ENCODE measurements at regions not wholly inside any gene's neighbourhood (a gene's known extent, or its start where the extent isn't known, plus 50 kb on each side); places are given as distances from the start of the nearest gene placed in this dataset.

DNA sequence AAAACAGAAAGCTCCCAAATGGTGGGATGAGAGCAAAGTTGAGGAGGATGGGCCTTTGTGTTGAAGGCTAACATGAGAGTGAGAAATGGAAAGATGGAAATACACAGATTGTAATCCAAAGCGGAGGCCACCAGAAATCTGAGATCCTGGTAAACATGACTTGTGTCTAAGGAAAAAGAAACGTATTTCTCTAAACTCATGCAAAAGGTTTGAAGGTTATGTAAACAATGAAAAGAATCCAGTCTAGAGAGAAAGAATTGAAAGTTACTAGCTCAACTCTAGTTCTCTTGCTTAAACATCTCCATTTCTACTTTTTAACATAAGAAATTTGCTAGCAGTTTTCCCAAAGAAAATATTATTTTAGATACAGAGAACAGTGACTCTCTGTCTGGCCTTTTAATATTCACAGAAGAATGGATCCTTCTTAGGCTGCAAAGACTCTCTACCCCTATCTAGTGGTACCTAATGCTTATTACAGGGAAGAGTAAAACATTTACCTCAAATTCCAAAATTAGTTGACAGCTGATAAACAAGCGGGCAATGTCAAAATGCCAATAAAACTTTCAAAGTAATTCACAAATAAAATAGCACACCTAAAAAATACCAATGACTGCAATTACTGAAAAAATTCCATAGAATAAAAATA is 75.8 kb upstream of the SOX5 start:
- H3K27ac ChIP-seq = no peak overlapping the region
- TF ChIP-seq, protein P1, sequence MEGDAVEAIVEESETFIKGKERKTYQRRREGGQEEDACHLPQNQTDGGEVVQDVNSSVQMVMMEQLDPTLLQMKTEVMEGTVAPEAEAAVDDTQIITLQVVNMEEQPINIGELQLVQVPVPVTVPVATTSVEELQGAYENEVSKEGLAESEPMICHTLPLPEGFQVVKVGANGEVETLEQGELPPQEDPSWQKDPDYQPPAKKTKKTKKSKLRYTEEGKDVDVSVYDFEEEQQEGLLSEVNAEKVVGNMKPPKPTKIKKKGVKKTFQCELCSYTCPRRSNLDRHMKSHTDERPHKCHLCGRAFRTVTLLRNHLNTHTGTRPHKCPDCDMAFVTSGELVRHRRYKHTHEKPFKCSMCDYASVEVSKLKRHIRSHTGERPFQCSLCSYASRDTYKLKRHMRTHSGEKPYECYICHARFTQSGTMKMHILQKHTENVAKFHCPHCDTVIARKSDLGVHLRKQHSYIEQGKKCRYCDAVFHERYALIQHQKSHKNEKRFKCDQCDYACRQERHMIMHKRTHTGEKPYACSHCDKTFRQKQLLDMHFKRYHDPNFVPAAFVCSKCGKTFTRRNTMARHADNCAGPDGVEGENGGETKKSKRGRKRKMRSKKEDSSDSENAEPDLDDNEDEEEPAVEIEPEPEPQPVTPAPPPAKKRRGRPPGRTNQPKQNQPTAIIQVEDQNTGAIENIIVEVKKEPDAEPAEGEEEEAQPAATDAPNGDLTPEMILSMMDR (conservative IDR thresholded peaks at IDR 0.05) = peak; percentile 85

DNA sequence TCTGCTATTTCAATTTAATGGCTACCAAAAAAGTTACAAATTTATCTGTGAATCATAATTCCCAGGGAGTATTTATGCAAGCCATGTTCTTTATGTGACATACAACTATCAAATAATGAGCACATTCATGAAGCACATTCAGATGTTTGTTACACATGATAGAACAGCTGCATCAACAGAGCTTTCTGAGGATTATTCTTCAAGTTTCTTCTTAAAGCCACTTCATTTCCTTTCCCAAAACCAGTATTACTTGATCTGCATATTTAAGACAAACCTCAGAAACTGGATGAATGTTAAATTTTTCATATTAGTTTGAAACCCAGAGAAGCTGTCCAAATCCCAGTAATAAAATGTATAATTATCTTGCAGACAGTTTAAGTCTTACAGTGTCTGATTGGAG is 73.6 kb upstream of the SOX5 start:
- no peak overlapping the region for H3K27ac ChIP-seq
- TF ChIP-seq, protein P1 (conservative IDR thresholded peaks at IDR 0.05) = no peak

DNA sequence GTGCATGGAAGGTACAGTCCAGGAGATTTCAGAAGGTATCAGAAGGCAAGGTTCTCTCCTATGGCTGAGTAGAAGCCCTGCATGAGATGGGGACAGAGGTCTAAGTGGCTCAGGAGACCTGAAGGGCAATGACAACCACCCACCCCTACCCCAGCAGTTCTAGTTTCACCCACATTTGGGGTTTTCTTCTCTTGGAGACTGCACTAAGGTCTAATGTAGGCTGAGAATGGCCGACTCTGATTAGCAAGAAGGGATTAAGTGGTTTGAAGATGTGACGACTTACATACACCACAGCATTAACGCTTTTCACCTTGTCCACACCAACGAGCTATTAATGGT is 71.7 kb upstream of the SOX5 start:
- TF ChIP-seq, protein P1 (conservative IDR thresholded peaks at IDR 0.05) = no peak
- no peak overlapping the region for H3K27ac ChIP-seq

DNA sequence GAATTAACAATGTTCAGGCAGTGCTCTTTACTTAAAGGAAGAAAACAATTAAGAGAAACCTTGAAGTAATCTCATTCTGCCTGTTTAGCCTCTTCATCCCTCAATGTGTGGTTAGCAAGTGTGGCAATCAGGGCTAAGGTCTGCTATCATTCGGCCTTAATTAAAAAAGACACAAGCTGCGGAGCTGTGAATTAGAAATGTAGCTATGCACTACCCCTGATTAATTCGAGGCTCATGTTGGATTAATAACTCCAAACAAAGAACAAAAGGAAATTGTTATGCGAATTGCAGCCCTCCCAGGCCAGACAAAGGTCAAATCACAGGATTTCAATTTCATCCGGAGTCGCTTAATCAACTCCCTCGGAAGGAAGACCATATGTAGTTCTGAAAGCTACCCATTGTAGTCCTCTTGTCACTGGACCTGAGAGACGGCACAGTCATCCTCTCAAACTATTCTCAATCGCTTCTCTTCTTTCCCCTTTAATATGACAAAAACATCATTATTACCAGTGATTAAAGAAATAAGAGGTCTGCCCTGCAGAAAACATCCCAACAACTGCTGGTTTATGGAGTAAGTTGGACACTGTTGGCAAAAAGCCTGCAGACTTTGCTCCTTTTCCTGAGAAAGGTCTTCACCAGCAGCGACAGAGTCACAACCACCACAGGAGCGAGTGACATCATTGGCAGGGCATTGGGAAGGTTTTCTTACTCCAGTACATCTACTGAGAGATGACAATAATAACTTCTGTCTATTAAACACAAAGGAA is 71.1 kb upstream of the SOX5 start:
- H3K27ac ChIP-seq = no peak overlapping the region
- TF ChIP-seq, protein P1 (conservative IDR thresholded peaks at IDR 0.05) = no peak

DNA sequence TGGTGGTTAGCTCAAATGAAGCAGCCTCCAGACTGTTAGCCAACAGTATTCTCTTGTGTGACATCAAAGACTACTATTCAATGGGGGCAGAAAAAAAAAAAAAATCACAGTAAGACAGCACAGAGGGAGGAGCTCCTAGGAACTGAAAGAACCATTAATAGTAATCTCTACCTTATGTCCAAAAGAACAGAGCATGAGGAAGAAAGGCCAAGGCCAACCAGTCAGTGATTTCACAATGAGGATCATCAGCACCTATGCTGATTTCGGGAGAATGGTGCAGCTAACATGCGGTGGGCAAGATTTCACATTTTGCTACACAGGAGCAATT is 66.3 kb upstream of the SOX5 start:
- TF ChIP-seq, protein P1 (conservative IDR thresholded peaks at IDR 0.05) = no peak
- no peak overlapping the region for H3K27ac ChIP-seq

DNA sequence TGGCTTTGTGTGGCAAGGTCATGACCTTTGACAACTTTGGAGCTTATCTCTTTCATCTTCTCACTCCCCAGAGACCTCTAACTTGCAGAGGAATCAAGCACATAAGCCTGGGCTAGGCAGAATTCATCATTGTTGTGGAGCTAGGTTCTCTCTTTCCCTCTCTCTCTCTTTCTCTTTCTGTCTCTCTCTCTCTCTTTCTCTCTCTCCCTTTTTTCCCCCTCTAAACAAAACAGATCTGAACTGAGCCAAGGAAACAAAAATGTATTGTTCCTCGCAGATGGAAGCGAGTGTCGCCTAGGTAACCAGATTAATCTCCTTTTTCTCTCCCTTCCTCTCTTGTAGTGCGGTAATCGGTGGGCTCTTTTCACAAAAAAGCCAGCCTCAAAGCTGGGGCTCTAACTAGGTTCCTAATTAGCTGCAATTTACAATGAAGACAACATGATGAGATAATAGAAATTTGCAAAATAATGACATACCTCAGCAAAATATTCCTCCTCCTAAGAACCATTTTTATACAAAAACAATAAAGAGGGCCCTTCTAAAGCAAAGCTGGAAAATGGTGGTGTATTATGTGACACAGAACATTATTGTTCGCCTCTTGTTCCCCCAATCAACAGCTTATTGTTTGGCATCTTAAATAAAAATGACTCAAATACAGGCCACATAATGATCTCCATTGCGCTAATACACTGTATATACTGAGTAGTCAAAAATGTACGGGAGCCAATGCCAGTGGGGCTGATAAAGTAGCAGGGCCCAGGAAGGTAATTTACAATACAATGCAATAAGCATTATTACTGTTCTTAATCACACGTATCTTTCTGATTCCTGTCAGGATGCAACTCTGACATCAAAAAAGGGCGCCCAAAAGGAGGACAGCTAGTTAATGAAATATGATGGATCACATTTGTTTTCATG is 65.7 kb upstream of the SOX5 start:
- no peak overlapping the region for H3K27ac ChIP-seq
- TF ChIP-seq, protein P1 (conservative IDR thresholded peaks at IDR 0.05) = no peak

DNA sequence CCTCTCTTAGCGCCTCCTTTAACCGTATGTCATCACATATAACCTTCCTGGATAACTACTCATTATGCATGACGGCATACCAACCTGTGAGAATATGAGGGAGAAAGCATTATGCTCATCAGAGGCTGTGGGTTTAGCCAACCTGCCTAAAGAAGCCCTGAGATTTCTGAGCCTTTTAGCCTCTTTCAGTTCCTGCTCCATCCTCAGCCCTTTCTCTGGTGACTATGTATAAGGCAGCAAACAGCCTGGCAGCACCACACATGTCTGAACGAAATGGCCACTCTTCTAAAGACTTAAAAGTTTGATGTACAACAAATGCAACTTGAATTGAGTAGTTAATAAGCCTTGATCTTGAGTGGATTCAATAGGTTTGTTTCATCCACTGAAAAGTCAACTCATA is 64.8 kb upstream of the SOX5 start:
- no peak overlapping the region for H3K27ac ChIP-seq
- TF ChIP-seq, protein P1 (conservative IDR thresholded peaks at IDR 0.05) = no peak

Data from VCaP (cell line).